ENCODE measurements at regions not wholly inside any gene's neighbourhood (a gene's known extent, or its start where the extent isn't known, plus 50 kb on each side); places are given as distances from the start of the nearest gene placed in this dataset.

DNA sequence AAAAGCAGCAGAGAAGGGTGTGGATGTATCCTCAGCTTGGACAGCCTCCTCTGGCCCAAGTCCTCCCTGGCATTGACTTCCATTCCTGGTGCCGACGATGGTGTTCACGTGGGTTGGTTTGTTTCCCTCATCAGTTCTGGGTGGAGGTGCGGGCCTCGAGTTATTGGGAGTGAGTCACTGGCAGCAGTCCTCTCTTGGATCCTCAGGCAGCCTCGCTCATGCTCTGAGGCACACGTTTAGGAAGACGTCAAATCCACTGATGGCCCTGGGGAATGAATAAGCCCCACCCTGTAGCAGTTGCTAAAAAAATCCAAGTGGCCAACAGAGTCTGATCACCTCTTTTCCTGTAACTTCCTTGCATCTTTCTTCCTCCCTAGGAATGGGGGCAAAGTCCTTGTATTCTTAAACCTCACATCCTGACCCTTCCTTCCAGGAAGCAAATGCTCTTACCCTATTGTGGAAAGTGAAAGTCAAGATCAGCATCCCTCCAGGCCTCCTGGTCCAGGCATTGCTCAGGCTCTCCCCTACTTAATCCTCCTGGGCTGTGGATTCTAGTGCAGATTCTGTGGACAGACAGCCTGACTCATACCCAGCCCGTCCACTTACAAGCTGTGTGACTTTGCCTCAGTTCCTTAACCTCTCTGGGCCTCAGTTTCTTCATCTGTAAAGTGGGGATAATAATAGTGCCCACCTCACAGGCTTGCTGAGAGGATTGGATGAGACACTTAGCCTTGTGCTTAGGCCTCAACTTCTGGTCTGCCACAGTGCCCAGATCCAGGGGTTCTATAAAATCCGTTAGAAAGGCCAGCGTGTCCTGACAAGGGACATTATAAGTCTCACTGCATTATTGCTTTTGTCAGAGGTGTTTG is 111.1 kb downstream of the TLR5 start (continued):
- TF ChIP-seq KDM5A (IDR thresholded peaks at IDR 0.05), result no peak

DNA sequence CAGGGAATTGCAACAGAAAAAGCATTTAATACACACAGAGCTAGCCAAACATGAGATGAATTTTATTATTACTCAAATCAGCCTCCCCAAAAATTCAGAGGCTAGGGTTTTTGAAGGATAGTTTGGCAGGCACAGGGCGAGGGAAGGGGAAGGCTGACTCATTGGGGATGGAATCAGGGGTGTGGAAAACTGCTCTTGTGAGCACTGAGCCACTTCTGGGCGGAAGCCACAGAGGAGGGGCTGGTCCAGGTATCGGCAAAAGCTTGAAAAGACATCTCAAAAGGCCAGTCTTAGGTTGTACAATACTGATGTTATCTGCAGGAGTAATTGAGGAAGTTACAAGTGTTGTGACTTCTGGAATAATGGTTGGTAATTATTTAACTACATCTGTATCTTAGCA is 109.4 kb downstream of the TLR5 start:
- TF ChIP-seq TP53 (CRISPR knock-in tag; IDR thresholded peaks at IDR 0.05), result no peak
- TF ChIP-seq RAD21 (conservative IDR thresholded peaks at IDR 0.05 in 1 of 2, IDR thresholded peaks at IDR 0.05 in 1 of 2), result no peak
- no peak for TF ChIP-seq KDM1A (IDR thresholded peaks at IDR 0.05; ENCODE audit: low read depth)
- no peak for TF ChIP-seq FOXS1 (CRISPR knock-in tag; IDR thresholded peaks at IDR 0.05)
- TF ChIP-seq CEBPB (IDR thresholded peaks at IDR 0.05), result no peak
- no peak for TF ChIP-seq EHF (CRISPR knock-in tag; IDR thresholded peaks at IDR 0.05)
- TF ChIP-seq EHMT2 (IDR thresholded peaks at IDR 0.05; ENCODE audit: low read depth), result no peak
- TF ChIP-seq, protein P1, sequence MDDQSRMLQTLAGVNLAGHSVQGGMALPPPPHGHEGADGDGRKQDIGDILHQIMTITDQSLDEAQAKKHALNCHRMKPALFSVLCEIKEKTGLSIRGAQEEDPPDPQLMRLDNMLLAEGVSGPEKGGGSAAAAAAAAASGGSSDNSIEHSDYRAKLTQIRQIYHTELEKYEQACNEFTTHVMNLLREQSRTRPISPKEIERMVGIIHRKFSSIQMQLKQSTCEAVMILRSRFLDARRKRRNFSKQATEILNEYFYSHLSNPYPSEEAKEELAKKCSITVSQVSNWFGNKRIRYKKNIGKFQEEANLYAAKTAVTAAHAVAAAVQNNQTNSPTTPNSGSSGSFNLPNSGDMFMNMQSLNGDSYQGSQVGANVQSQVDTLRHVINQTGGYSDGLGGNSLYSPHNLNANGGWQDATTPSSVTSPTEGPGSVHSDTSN (IDR thresholded peaks at IDR 0.05), result no peak
- no peak for TF ChIP-seq RNF2 (IDR thresholded peaks at IDR 0.05; ENCODE audit: borderline replicate concordance, low read depth)
- TF ChIP-seq, protein P2, sequence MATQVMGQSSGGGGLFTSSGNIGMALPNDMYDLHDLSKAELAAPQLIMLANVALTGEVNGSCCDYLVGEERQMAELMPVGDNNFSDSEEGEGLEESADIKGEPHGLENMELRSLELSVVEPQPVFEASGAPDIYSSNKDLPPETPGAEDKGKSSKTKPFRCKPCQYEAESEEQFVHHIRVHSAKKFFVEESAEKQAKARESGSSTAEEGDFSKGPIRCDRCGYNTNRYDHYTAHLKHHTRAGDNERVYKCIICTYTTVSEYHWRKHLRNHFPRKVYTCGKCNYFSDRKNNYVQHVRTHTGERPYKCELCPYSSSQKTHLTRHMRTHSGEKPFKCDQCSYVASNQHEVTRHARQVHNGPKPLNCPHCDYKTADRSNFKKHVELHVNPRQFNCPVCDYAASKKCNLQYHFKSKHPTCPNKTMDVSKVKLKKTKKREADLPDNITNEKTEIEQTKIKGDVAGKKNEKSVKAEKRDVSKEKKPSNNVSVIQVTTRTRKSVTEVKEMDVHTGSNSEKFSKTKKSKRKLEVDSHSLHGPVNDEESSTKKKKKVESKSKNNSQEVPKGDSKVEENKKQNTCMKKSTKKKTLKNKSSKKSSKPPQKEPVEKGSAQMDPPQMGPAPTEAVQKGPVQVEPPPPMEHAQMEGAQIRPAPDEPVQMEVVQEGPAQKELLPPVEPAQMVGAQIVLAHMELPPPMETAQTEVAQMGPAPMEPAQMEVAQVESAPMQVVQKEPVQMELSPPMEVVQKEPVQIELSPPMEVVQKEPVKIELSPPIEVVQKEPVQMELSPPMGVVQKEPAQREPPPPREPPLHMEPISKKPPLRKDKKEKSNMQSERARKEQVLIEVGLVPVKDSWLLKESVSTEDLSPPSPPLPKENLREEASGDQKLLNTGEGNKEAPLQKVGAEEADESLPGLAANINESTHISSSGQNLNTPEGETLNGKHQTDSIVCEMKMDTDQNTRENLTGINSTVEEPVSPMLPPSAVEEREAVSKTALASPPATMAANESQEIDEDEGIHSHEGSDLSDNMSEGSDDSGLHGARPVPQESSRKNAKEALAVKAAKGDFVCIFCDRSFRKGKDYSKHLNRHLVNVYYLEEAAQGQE (IDR thresholded peaks at IDR 0.05), result no peak
- TF ChIP-seq, protein P3, sequence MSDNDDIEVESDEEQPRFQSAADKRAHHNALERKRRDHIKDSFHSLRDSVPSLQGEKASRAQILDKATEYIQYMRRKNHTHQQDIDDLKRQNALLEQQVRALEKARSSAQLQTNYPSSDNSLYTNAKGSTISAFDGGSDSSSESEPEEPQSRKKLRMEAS (IDR thresholded peaks at IDR 0.05), result no peak
- TF ChIP-seq CHD4 (IDR thresholded peaks at IDR 0.05; ENCODE audit: borderline replicate concordance), result no peak
- TF ChIP-seq, protein P4, sequence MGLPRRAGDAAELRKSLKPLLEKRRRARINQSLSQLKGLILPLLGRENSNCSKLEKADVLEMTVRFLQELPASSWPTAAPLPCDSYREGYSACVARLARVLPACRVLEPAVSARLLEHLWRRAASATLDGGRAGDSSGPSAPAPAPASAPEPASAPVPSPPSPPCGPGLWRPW (IDR thresholded peaks at IDR 0.05), result no peak
- no peak for TF ChIP-seq TFCP2L1 (CRISPR knock-in tag; IDR thresholded peaks at IDR 0.05)
- no peak for TF ChIP-seq FOSL2 (IDR thresholded peaks at IDR 0.05)
- no peak for TF ChIP-seq FOSL2 (CRISPR knock-in tag; IDR thresholded peaks at IDR 0.05)
- TF ChIP-seq NR3C1 (IDR thresholded peaks at IDR 0.05), result no peak
- no peak for TF ChIP-seq POLR2AphosphoS2 (conservative IDR thresholded peaks at IDR 0.05; ENCODE audit: low read length)
- no peaks in the 10 kb centered on the region for H3K4me1 ChIP-seq
- no peak for DNase-seq (ENCODE audit: low read depth in 1 of 2, low spot score in 1 of 2)
- 71% methylated on average over 3 of the region's 3 CpGs for WGBS (ENCODE audit: missing lambda C conversion rate)
- ChIA-PET CTCF (no interaction called here), POLR2A (no interaction called here)
- H3K27ac ChIP-seq, result no peak overlapping the region
- H3K4me2 ChIP-seq, result no peak overlapping the region
- no peak for ATAC-seq
- FAIRE-seq, result no peak
- H3K4me3 ChIP-seq, result no peak overlapping the region
- H3K9me3 ChIP-seq, result no peaks in the 10 kb centered on the region

DNA sequence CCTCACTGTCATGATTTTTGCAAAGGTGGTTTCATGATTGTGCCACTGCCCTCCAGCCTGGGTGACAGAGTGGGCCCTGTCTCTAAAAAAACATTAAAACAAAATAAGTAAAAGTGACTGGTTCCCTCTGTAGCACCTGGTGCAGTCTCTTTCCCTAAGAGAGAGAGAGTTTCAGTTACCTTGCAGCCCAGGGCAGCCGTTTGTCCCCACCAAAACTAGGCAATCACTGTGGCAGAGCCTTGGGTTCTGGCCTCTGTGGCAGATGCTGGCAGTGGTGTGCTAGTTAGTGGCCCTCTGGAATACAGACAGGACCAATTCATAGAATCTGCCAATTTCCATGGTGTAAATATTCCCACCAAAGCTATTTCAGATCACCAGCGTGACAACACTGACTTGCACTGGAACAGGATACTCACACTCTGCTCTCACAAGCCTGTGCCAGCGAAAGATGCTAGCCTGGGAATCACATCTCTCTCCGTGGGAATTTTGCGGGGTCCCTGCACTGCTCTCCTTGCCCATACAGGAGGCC is 108.7 kb downstream of the TLR5 start:
- 65% methylated on average over 5 of the region's 5 CpGs for WGBS (ENCODE audit: missing lambda C conversion rate)
- Histone ChIP-seq H3K27ac (no peak overlapping the region), H3K4me1 (no peaks in the 10 kb centered on the region), H3K9me3 (no peaks in the 10 kb centered on the region), H3K4me2 (no peak overlapping the region), H3K4me3 (no peak overlapping the region)
- CTCF ChIA-PET, result interaction anchor here (0.6 to 1.5 kb wide), 3 partner anchors 16 to 33 kb away, joined by 3 read pairs; no protein-coding TSS in a partner anchor
- DNase-seq (ENCODE audit: low read depth in 1 of 2, low spot score in 1 of 2) (no peak), FAIRE-seq (no peak), ATAC-seq (no peak)
- POLR2A ChIA-PET, result no interaction called here
- TF ChIP-seq ZC3H11A (IDR thresholded peaks at IDR 0.05) (no peak), ZSCAN20 (CRISPR knock-in tag; IDR thresholded peaks at IDR 0.05) (no peak), CHD4 (IDR thresholded peaks at IDR 0.05; ENCODE audit: borderline replicate concordance) (no peak), POLR2AphosphoS2 (conservative IDR thresholded peaks at IDR 0.05; ENCODE audit: low read length) (no peak), FOSL2 (IDR thresholded peaks at IDR 0.05) (no peak), FOSL2 (CRISPR knock-in tag; IDR thresholded peaks at IDR 0.05) (no peak), MAFK (IDR thresholded peaks at IDR 0.05; ENCODE audit: partially characterized antibody) (no peak), CHD2 (IDR thresholded peaks at IDR 0.05; ENCODE audit: low read length, partially characterized antibody) (no peak)
- TF ChIP-seq, protein P5, sequence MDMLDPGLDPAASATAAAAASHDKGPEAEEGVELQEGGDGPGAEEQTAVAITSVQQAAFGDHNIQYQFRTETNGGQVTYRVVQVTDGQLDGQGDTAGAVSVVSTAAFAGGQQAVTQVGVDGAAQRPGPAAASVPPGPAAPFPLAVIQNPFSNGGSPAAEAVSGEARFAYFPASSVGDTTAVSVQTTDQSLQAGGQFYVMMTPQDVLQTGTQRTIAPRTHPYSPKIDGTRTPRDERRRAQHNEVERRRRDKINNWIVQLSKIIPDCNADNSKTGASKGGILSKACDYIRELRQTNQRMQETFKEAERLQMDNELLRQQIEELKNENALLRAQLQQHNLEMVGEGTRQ (IDR thresholded peaks at IDR 0.05), result no peak
- TF ChIP-seq, protein P6, sequence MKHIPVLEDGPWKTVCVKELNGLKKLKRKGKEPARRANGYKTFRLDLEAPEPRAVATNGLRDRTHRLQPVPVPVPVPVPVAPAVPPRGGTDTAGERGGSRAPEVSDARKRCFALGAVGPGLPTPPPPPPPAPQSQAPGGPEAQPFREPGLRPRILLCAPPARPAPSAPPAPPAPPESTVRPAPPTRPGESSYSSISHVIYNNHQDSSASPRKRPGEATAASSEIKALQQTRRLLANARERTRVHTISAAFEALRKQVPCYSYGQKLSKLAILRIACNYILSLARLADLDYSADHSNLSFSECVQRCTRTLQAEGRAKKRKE (CRISPR knock-in tag; IDR thresholded peaks at IDR 0.05; ENCODE audit: low read depth), result no peak
- TF ChIP-seq, protein P1 (IDR thresholded peaks at IDR 0.05), result no peak
